SK-N-SH (cell line): ENCODE measurements at regions not wholly inside any gene's neighbourhood (a gene's known extent, or its start where the extent isn't known, plus 50 kb on each side); places are given as distances from the start of the nearest gene placed in this dataset.

Experiments used
- CTCF ChIA-PET: fragments of 300-600, 350-600 bp; formaldehyde crosslinking; extraction: SDS; loops from one replicate; lab custom pipeline; 2021; lab: Yijun Ruan, JAX
- POLR2A ChIA-PET: fragments of 350-600 bp; sonication (Branson Sonifier 250); formaldehyde crosslinking; extraction: SDS; loops from one replicate; lab custom pipeline; 2020; ENCODE audit warnings: antibody characterized with exemption, inconsistent platforms; lab: Yijun Ruan, JAX
- DNase-seq: peaks from one replicate; pipeline ENCODE4 v3.0.0; 2012
- H2AFZ ChIP-seq: fragments of 200-600 bp; sonication (generic); 2 replicates; pipeline ENCODE4 v1.8.1; 2016; ENCODE audit warnings: antibody characterized with exemption, mild to moderate bottlenecking, low read depth
- H3F3A ChIP-seq: fragments of 200-600 bp; sonication (generic); replicated peaks from 2 replicates; pipeline ENCODE3; 2016; ENCODE audit warnings: antibody characterized with exemption, mild to moderate bottlenecking; ENCODE audit not compliant: insufficient read depth
- H3K27ac ChIP-seq, 2 experiments: fragments of 200-500 bp in 1 of 2; fragments of 200-600 bp in 1 of 2; sonication (Bioruptor generic) in 1 of 2; sonication (generic), shearing (Covaris generic) in 1 of 2; 2 replicates each; pipeline versions ENCODE4 v1.5.1 to v1.6.1; 2014 to 2016; ENCODE audit warnings: low read depth in 2 of 2, inconsistent platforms in 1 of 2, low read length in 1 of 2, mild to moderate bottlenecking in 1 of 2, mixed read lengths in 1 of 2
- H3K27me3 ChIP-seq: fragments of 200-600 bp; sonication (generic), shearing (Covaris generic); 2 replicates; pipeline ENCODE4 v1.6.1; 2016; ENCODE audit warnings: mixed run types; ENCODE audit not compliant: insufficient read depth
- H3K36me3 ChIP-seq, 2 experiments: fragments of 200-500 bp in 1 of 2; fragments of 200-600 bp in 1 of 2; sonication (Bioruptor generic) in 1 of 2; sonication (generic) in 1 of 2; replicated peaks in 1 of 2; 2 replicates each; pipeline versions ENCODE3 to v1.5.1; 2014 to 2016; ENCODE audit warnings: low read length in 1 of 2, mild to moderate bottlenecking in 1 of 2; ENCODE audit not compliant: insufficient read depth in 2 of 2, control insufficient read depth in 1 of 2
- H3K4me1 ChIP-seq, 2 experiments: fragments of 200-500 bp in 1 of 2; fragments of 200-600 bp in 1 of 2; sonication (Bioruptor generic) in 1 of 2; sonication (generic), shearing (Covaris generic) in 1 of 2; 2 replicates each; pipeline versions ENCODE4 v1.5.1 to v1.6.1; 2014 to 2016; ENCODE audit warnings: low read depth in 1 of 2, low read length in 1 of 2, mixed run types in 1 of 2; ENCODE audit not compliant: insufficient read depth in 2 of 2, control insufficient read depth in 1 of 2
- H3K4me2 ChIP-seq: fragments of 200-600 bp; sonication (generic), shearing (Covaris generic); 2 replicates; pipeline ENCODE4 v1.6.1; 2017; ENCODE audit warnings: mixed run types
- H3K4me3 ChIP-seq, 2 experiments: fragments of 200-500 bp in 1 of 2; fragments of 200-600 bp in 1 of 2; sonication (Bioruptor generic) in 1 of 2; sonication (generic), shearing (Covaris generic) in 1 of 2; 2 replicates each; pipeline versions ENCODE4 v1.5.1 to v1.8.1; 2014 to 2016; ENCODE audit warnings: low read depth in 2 of 2, inconsistent platforms in 1 of 2, low read length in 1 of 2, mild to moderate bottlenecking in 1 of 2, mixed read lengths in 1 of 2, moderate library complexity in 1 of 2
- H3K79me2 ChIP-seq: fragments of 200-600 bp; sonication (generic); 2 replicates; pipeline ENCODE4 v1.8.1; 2017; ENCODE audit warnings: mild to moderate bottlenecking; ENCODE audit not compliant: insufficient read depth
- H3K9ac ChIP-seq: fragments of 200-600 bp; sonication (generic); 2 replicates; pipeline ENCODE4 v1.6.1; 2017; ENCODE audit warnings: mixed run types
- H3K9me2 ChIP-seq: fragments of 200-600 bp; sonication (generic); 2 replicates; pipeline ENCODE4 v1.6.1; 2017; ENCODE audit warnings: mixed run types
- H3K9me3 ChIP-seq: fragments of 200-600 bp; sonication (generic); 2 replicates; pipeline ENCODE4 v1.6.1; 2017; ENCODE audit warnings: mixed run types, mild to moderate bottlenecking, moderate library complexity
- H4K20me1 ChIP-seq: fragments of 200-600 bp; sonication (generic); 2 replicates; pipeline ENCODE4 v1.6.1; 2017; ENCODE audit warnings: mild to moderate bottlenecking, mixed run types; ENCODE audit not compliant: insufficient read depth
- CHD2 ChIP-seq: fragments of 150-350 bp; IDR thresholded peaks from 2 replicates; pipeline ENCODE4 v1.6.1; 2018; ENCODE audit warnings: low read length; ENCODE audit not compliant: partially characterized antibody
- CTCF ChIP-seq: fragments of 200-600 bp; sonication (generic); IDR thresholded peaks from 2 replicates; pipeline ENCODE4 v1.6.1; 2017; ENCODE audit warnings: antibody characterized with exemption, mild to moderate bottlenecking, moderate library complexity
- ELF1 ChIP-seq: IDR thresholded peaks from 2 replicates; pipeline ENCODE4 v1.4.0; 2012
- EP300 ChIP-seq, 2 experiments: IDR thresholded peaks; 2 replicates each; pipeline versions ENCODE4 v1.4.0 to v1.6.1; 2012; ENCODE audit warnings: borderline replicate concordance in 1 of 2, low read depth in 1 of 2, low read length in 1 of 2
- FOSL2 ChIP-seq: IDR thresholded peaks from 2 replicates; pipeline ENCODE4 v1.4.0; 2012; ENCODE audit warnings: low read depth, mild to moderate bottlenecking, moderate library complexity, borderline replicate concordance
- FOXM1 ChIP-seq: IDR thresholded peaks from 2 replicates; pipeline ENCODE4 v1.4.0; 2012; ENCODE audit warnings: low read depth, mild to moderate bottlenecking
- GATA2 ChIP-seq: sonication (generic); formaldehyde crosslinking; IDR thresholded peaks from 2 replicates; pipeline ENCODE4 v1.5.0; 2020; ENCODE audit warnings: mild to moderate bottlenecking, missing genetic modification reagents
- MXI1 ChIP-seq: IDR thresholded peaks from 2 replicates; pipeline ENCODE4 v1.6.1; 2012; ENCODE audit warnings: mild to moderate bottlenecking, low read depth, low read length, improper control_type of control experiment
- NFIC ChIP-seq: IDR thresholded peaks from 2 replicates; pipeline ENCODE4 v1.4.0; 2012; ENCODE audit warnings: borderline replicate concordance
- NRF1 ChIP-seq: IDR thresholded peaks from 2 replicates; pipeline ENCODE4 v1.6.1; 2012; ENCODE audit warnings: low read depth, mild to moderate bottlenecking, low read length
- POLR2AphosphoS5 ChIP-seq: IDR thresholded peaks from 2 replicates; pipeline ENCODE4 v1.6.1; 2012; ENCODE audit warnings: low read depth, low read length
- RCOR1 ChIP-seq: fragments of 150-350 bp; IDR thresholded peaks from 2 replicates; pipeline ENCODE4 v1.6.1; 2017; ENCODE audit warnings: antibody characterized with exemption, low read length
- RFX5 ChIP-seq: IDR thresholded peaks from 2 replicates; pipeline ENCODE4 v1.6.1; 2012; ENCODE audit warnings: mild to moderate bottlenecking, improper control_type of control experiment, low read length
- RXRA ChIP-seq: IDR thresholded peaks from 2 replicates; pipeline ENCODE4 v1.4.0; 2012; ENCODE audit warnings: low read depth, mild to moderate bottlenecking, borderline replicate concordance
- SMC3 ChIP-seq: IDR thresholded peaks from 2 replicates; pipeline ENCODE4 v1.6.1; 2012; ENCODE audit warnings: low read depth, low read length, improper control_type of control experiment
- TAF1 ChIP-seq: IDR thresholded peaks from 2 replicates; pipeline ENCODE4 v1.6.1; 2012; ENCODE audit warnings: low read depth, mild to moderate bottlenecking, low read length, moderate library complexity, borderline replicate concordance
- USF1 ChIP-seq: IDR thresholded peaks from 2 replicates; pipeline ENCODE4 v1.4.0; 2012; ENCODE audit warnings: low read depth, borderline replicate concordance
- YY1 ChIP-seq: IDR thresholded peaks from 2 replicates; pipeline ENCODE4 v1.4.0; 2012; ENCODE audit warnings: low read depth, mild to moderate bottlenecking
- WGBS: methylation state at CpG from one replicate; pipeline ENCODE4 v1.1.6; 2017; ENCODE audit warnings: low lambda C conversion rate; 5-methylcytosine and 5-hydroxymethylcytosine counted together
- TF ChIP-seq, protein P1 (sequence below): IDR thresholded peaks from 2 replicates; pipeline ENCODE4 v1.6.1; 2012; ENCODE audit warnings: mild to moderate bottlenecking, low read depth, low read length, moderate library complexity
- TF ChIP-seq, protein P2 (sequence below): IDR thresholded peaks from 2 replicates; pipeline ENCODE4 v1.4.0; 2012; ENCODE audit warnings: low read depth, borderline replicate concordance
- TF ChIP-seq, protein P3 (sequence below): fragments of 150-350 bp; IDR thresholded peaks from 2 replicates; pipeline ENCODE4 v1.6.1; 2017; ENCODE audit warnings: antibody characterized with exemption, low read length, low read depth, borderline replicate concordance
- TF ChIP-seq, protein P4 (sequence below): fragments of 150-350 bp; IDR thresholded peaks from 2 replicates; pipeline ENCODE4 v1.6.1; 2016; ENCODE audit warnings: mild to moderate bottlenecking, low read depth, low read length
- TF ChIP-seq, protein P5 (sequence below): IDR thresholded peaks from 2 replicates; pipeline ENCODE4 v1.4.0; 2012; ENCODE audit warnings: low read depth

- ChIA-PET POLR2A (interaction anchor here (0.8 kb wide), 1 partner anchor 26 kb away, joined by 3 read pairs; no protein-coding TSS in a partner anchor), CTCF (interaction anchor here (0.8 to 1.3 kb wide), 2 partner anchors 26 to 36 kb away, joined by 3 to 4 read pairs; no protein-coding TSS in a partner anchor)
- H3K27ac ChIP-seq: peak overlapping the region; percentile 40 to 99; a peak in 3 of 4 replicates
- peaks cover 8 to 12% of the 10 kb centered on the region in 2 experiments; a peak in 3 of 4 replicates for H3K4me1 ChIP-seq
- no peaks in the 10 kb centered on the region for H4K20me1 ChIP-seq
- H3K79me2 ChIP-seq: no peaks in the 10 kb centered on the region
- no peaks in the 10 kb centered on the region for H3K36me3 ChIP-seq
- H3K4me2 ChIP-seq: peak overlapping the region; percentile 32; the same call in 1 of the 2 replicates
- H3F3A ChIP-seq: no peaks in the 10 kb centered on the region
- 8% methylated on average over 3 of the region's 3 CpGs for WGBS
- no peaks in the 10 kb centered on the region for H3K9me2 ChIP-seq
- no peak overlapping the region for H3K4me3 ChIP-seq
- peak; percentile 69 for DNase-seq
- no peaks in the 10 kb centered on the region for H3K27me3 ChIP-seq
- no peaks in the 10 kb centered on the region for H3K9me3 ChIP-seq
- H3K9ac ChIP-seq: no peak overlapping the region; the same call in 1 of the 2 replicates
- H2AFZ ChIP-seq: peak overlapping the region; percentile 76
- TF ChIP-seq, protein P1, sequence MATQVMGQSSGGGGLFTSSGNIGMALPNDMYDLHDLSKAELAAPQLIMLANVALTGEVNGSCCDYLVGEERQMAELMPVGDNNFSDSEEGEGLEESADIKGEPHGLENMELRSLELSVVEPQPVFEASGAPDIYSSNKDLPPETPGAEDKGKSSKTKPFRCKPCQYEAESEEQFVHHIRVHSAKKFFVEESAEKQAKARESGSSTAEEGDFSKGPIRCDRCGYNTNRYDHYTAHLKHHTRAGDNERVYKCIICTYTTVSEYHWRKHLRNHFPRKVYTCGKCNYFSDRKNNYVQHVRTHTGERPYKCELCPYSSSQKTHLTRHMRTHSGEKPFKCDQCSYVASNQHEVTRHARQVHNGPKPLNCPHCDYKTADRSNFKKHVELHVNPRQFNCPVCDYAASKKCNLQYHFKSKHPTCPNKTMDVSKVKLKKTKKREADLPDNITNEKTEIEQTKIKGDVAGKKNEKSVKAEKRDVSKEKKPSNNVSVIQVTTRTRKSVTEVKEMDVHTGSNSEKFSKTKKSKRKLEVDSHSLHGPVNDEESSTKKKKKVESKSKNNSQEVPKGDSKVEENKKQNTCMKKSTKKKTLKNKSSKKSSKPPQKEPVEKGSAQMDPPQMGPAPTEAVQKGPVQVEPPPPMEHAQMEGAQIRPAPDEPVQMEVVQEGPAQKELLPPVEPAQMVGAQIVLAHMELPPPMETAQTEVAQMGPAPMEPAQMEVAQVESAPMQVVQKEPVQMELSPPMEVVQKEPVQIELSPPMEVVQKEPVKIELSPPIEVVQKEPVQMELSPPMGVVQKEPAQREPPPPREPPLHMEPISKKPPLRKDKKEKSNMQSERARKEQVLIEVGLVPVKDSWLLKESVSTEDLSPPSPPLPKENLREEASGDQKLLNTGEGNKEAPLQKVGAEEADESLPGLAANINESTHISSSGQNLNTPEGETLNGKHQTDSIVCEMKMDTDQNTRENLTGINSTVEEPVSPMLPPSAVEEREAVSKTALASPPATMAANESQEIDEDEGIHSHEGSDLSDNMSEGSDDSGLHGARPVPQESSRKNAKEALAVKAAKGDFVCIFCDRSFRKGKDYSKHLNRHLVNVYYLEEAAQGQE: no peak
- TF ChIP-seq NFIC: no peak; the same call in 1 of the 2 replicates
- TF ChIP-seq, protein P2, sequence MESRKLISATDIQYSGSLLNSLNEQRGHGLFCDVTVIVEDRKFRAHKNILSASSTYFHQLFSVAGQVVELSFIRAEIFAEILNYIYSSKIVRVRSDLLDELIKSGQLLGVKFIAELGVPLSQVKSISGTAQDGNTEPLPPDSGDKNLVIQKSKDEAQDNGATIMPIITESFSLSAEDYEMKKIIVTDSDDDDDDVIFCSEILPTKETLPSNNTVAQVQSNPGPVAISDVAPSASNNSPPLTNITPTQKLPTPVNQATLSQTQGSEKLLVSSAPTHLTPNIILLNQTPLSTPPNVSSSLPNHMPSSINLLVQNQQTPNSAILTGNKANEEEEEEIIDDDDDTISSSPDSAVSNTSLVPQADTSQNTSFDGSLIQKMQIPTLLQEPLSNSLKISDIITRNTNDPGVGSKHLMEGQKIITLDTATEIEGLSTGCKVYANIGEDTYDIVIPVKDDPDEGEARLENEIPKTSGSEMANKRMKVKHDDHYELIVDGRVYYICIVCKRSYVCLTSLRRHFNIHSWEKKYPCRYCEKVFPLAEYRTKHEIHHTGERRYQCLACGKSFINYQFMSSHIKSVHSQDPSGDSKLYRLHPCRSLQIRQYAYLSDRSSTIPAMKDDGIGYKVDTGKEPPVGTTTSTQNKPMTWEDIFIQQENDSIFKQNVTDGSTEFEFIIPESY: no peak
- peak; percentile 85 for TF ChIP-seq GATA2 (CRISPR knock-in tag)
- no peak for TF ChIP-seq ELF1
- peak; percentile 93 for TF ChIP-seq RCOR1
- TF ChIP-seq FOXM1: peak; percentile 80; the same call in 1 of the 2 replicates
- peak; percentile 73 for TF ChIP-seq CHD2
- TF ChIP-seq CTCF: no peak
- TF ChIP-seq, protein P3, sequence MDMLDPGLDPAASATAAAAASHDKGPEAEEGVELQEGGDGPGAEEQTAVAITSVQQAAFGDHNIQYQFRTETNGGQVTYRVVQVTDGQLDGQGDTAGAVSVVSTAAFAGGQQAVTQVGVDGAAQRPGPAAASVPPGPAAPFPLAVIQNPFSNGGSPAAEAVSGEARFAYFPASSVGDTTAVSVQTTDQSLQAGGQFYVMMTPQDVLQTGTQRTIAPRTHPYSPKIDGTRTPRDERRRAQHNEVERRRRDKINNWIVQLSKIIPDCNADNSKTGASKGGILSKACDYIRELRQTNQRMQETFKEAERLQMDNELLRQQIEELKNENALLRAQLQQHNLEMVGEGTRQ: no peak
- TF ChIP-seq POLR2AphosphoS5: no peak; the same call in 1 of the 2 replicates
- TF ChIP-seq RFX5: no peak
- TF ChIP-seq, protein P4, sequence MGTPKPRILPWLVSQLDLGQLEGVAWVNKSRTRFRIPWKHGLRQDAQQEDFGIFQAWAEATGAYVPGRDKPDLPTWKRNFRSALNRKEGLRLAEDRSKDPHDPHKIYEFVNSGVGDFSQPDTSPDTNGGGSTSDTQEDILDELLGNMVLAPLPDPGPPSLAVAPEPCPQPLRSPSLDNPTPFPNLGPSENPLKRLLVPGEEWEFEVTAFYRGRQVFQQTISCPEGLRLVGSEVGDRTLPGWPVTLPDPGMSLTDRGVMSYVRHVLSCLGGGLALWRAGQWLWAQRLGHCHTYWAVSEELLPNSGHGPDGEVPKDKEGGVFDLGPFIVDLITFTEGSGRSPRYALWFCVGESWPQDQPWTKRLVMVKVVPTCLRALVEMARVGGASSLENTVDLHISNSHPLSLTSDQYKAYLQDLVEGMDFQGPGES: no peak
- TF ChIP-seq SMC3: no peak
- TF ChIP-seq RXRA: 0 out of 2 replicates have a peak, but pooled peaks have one; percentile 19
- TF ChIP-seq MXI1: peak; percentile 44
- TF ChIP-seq TAF1: no peak
- TF ChIP-seq EP300 (IDR thresholded peaks at IDR 0.05; ENCODE audit: borderline replicate concordance in 1 of 2, low read depth in 1 of 2, low read length in 1 of 2): peak; percentile 62 to 96; a peak in 3 of 4 replicates
- no peak for TF ChIP-seq USF1
- peak; percentile 72; the same call in 1 of the 2 replicates for TF ChIP-seq FOSL2
- TF ChIP-seq YY1: no peak
- TF ChIP-seq, protein P5, sequence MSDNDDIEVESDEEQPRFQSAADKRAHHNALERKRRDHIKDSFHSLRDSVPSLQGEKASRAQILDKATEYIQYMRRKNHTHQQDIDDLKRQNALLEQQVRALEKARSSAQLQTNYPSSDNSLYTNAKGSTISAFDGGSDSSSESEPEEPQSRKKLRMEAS: no peak
- no peak for TF ChIP-seq NRF1
Measured at GRCh38 chr5:16392718-16393117, 72.9 kb downstream of the ZNF622 start.
